ENCODE measurements at regions not wholly inside any gene's neighbourhood (a gene's known extent, or its start where the extent isn't known, plus 50 kb on each side); places are given as distances from the start of the nearest gene placed in this dataset.

DNA sequence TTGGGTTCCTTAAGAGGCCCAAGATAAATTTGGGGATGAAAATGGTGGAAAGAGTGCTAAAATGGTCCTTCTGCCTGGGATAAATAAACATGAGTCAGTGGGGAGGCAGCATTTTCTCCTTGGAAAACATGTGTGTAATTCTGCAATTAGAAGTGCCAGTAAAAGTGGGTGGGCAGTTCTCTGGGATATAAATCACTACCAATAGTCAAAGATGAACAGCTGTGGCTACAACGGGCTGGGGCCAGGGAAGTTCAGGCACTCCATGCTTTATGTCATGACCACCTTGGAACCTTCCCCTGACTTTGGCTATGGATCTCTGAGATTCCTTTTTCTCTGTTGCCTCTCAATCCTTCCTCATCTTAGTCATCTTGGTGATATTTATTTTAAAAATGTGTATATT, 56.5 kb upstream of the CYRIA start:
- TF ChIP-seq, protein P1, sequence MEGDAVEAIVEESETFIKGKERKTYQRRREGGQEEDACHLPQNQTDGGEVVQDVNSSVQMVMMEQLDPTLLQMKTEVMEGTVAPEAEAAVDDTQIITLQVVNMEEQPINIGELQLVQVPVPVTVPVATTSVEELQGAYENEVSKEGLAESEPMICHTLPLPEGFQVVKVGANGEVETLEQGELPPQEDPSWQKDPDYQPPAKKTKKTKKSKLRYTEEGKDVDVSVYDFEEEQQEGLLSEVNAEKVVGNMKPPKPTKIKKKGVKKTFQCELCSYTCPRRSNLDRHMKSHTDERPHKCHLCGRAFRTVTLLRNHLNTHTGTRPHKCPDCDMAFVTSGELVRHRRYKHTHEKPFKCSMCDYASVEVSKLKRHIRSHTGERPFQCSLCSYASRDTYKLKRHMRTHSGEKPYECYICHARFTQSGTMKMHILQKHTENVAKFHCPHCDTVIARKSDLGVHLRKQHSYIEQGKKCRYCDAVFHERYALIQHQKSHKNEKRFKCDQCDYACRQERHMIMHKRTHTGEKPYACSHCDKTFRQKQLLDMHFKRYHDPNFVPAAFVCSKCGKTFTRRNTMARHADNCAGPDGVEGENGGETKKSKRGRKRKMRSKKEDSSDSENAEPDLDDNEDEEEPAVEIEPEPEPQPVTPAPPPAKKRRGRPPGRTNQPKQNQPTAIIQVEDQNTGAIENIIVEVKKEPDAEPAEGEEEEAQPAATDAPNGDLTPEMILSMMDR (optimal IDR thresholded peaks at IDR 0.05 in 1 of 3, IDR thresholded peaks at IDR 0.05 in 1 of 3, conservative IDR thresholded peaks at IDR 0.05 in 1 of 3; ENCODE audit: extremely low read depth in 1 of 3, insufficient read depth in 2 of 3, low read length in 3 of 3), result no peak
- TF ChIP-seq EZH2 (IDR thresholded peaks at IDR 0.05; ENCODE audit: low read length), result no peak
